Kidney (tissue), 13 donors: ENCODE measurements at regions not wholly inside any gene's neighbourhood (a gene's known extent, or its start where the extent isn't known, plus 50 kb on each side); places are given as distances from the start of the nearest gene placed in this dataset.

Experiments used
- DNase-seq, 5 donors: peaks; one replicate each; pipeline ENCODE4 v3.0.0-alpha.2; 2013 to 2020
- FAIRE-seq: peaks from 2 replicates; lab custom pipeline; 2012; peaks lifted over from hg19 to GRCh38; lab: Jason Lieb, UNC
- H3K27ac ChIP-seq, 2 donors: one replicate each; pipeline ENCODE4 v1.7.0; 2013; ENCODE audit warnings: low read depth in 2 of 2, low read length in 2 of 2, inconsistent platforms in 1 of 2
- H3K27me3 ChIP-seq: one replicate; pipeline ENCODE4 v1.7.1; 2013; ENCODE audit warnings: low read length, inconsistent platforms; ENCODE audit not compliant: control insufficient read depth, insufficient read depth
- H3K36me3 ChIP-seq, 3 donors: one replicate each; pipeline versions ENCODE4 v1.7.0 to v1.7.1; 2013; ENCODE audit warnings: low read length in 3 of 3, control low read depth in 1 of 3, inconsistent platforms in 1 of 3; ENCODE audit not compliant: insufficient read depth in 3 of 3, control insufficient read depth in 2 of 3
- H3K4me1 ChIP-seq, 3 donors: one replicate each; pipeline versions ENCODE4 v1.7.0 to v1.7.1; 2013; ENCODE audit warnings: low read length in 3 of 3, inconsistent platforms in 1 of 3, low read depth in 1 of 3; ENCODE audit not compliant: control insufficient read depth in 2 of 3, insufficient read depth in 2 of 3
- H3K4me3 ChIP-seq, 3 donors: one replicate each; pipeline versions ENCODE4 v1.7.0 to v1.8.1; 2013; ENCODE audit warnings: low read length in 3 of 3, control low read depth in 1 of 3, inconsistent platforms in 1 of 3
- H3K9ac ChIP-seq, 3 donors: one replicate each; pipeline versions ENCODE4 v1.7.0 to v1.7.1; 2013; ENCODE audit warnings: low read length in 3 of 3, control low read depth in 1 of 3, inconsistent platforms in 1 of 3
- H3K9me3 ChIP-seq, 3 donors: one replicate each; pipeline versions ENCODE4 v1.7.0 to v1.7.1; 2013; ENCODE audit warnings: low read length in 3 of 3, control low read depth in 1 of 3, inconsistent platforms in 1 of 3; ENCODE audit not compliant: control insufficient read depth in 2 of 3, insufficient read depth in 1 of 3
- intact Hi-C: fragments of 100-400 bp; cut with DNase I; formaldehyde crosslinking; loops from one replicate; pipeline ENCODE4 v1.11.1; 2022
- TF ChIP-seq, protein P1 (sequence below): IDR thresholded peaks from 3 replicates; pipeline ENCODE4 v1.5.1; 2012; ENCODE audit warnings: mild to moderate bottlenecking, moderate library complexity, borderline replicate concordance; ENCODE audit not compliant: insufficient read depth; ENCODE audit errors: extremely low read depth
- donor health status: control.
- donor health status: control.
- donor health status: control.
- donor health status: control.
- donor health status: control.
- donor health status: DM: yes; HTN: yes; CAD: no.
- donor health status: Normal renal cell carcinoma (clear cell type).

DNA sequence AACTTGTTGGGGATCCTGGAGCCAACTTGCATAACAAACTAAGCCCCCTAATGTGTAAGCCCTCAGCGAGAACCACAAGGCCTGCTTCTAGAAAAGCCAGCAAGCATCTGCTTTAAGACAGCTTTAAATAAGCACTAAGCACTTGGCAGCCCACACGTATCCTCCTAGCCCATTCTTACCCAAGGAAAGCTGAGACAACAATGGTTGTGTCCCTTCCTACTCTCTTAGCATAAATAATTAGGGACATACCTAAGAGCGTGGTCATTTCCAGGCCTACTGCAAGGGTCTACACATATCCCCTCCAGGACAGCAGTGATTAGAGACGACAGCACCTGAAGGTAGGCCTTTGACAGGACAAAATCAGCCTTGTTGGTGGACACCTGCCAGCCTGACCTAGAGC, 322.8 kb upstream of the PPARGC1A start:
- Histone ChIP-seq H3K9me3 (no peaks in the 10 kb centered on the region), H3K4me1 (no peaks in the 10 kb centered on the region), H3K36me3 (no peaks in the 10 kb centered on the region), H3K9ac (no peak overlapping the region), H3K4me3 (no peak overlapping the region), H3K27ac (no peak overlapping the region), H3K27me3 (no peaks in the 10 kb centered on the region)
- intact Hi-C loops, result no loop called here
- FAIRE-seq (no peak), DNase-seq (no peak)
- TF ChIP-seq, protein P1, sequence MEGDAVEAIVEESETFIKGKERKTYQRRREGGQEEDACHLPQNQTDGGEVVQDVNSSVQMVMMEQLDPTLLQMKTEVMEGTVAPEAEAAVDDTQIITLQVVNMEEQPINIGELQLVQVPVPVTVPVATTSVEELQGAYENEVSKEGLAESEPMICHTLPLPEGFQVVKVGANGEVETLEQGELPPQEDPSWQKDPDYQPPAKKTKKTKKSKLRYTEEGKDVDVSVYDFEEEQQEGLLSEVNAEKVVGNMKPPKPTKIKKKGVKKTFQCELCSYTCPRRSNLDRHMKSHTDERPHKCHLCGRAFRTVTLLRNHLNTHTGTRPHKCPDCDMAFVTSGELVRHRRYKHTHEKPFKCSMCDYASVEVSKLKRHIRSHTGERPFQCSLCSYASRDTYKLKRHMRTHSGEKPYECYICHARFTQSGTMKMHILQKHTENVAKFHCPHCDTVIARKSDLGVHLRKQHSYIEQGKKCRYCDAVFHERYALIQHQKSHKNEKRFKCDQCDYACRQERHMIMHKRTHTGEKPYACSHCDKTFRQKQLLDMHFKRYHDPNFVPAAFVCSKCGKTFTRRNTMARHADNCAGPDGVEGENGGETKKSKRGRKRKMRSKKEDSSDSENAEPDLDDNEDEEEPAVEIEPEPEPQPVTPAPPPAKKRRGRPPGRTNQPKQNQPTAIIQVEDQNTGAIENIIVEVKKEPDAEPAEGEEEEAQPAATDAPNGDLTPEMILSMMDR, result no peak

DNA sequence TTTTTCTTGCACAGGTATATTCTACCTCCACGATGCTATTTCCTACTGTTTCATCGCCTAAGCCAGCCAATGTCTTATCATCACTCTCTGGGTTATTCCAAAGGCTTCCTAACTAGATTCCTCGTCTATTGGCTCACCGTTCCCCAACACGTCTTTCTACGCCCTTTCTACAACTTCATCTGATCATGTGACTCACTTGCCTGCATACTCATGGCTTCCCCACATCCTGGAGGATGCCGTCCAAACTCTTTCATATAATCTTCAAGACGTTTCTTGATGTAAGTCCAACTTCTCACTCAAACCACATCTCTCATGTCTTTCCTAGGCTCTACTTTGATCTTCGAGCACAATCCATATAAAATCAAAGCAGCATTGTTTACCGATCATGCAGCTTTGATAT, 322.0 kb upstream of the PPARGC1A start:
- Histone ChIP-seq H3K9me3 (no peaks in the 10 kb centered on the region), H3K4me3 (no peak overlapping the region), H3K27ac (no peak overlapping the region), H3K27me3 (no peaks in the 10 kb centered on the region), H3K9ac (no peak overlapping the region), H3K36me3 (no peaks in the 10 kb centered on the region), H3K4me1 (no peaks in the 10 kb centered on the region)
- intact Hi-C loops, result no loop called here
- DNase-seq (no peak), FAIRE-seq (no peak)
- TF ChIP-seq, protein P1, result no peak

DNA sequence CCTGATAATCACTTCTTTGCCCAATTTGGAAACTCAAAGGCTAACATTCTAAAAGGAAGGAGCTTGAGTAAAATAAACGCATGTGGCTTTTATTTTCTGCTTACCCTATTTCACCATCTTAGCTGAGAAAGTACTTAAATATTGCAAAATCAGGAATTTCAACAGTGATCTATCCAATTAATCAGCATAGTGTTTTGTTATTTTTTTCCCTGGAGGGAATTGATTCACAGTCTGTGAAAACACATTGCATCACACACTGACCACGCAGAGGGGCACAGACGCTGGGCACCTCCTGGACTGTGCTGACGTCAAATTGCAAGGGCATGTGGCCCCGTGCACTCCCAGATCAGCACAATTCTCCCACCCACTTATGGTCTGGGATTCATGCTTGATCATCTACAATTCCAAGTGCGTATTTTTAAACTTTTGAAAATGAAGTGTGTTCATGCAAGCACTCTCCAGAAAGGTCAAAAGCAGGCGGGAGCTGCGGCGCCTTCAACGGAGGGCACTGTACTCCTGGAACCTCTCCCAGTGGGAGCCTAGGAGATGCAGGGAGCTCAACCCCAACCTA, 320.6 kb upstream of the PPARGC1A start:
- TF ChIP-seq, protein P1, result no peak
- no peaks in the 10 kb centered on the region for H3K4me1 ChIP-seq
- no peak overlapping the region for H3K9ac ChIP-seq
- FAIRE-seq (no peak), DNase-seq (peak in 1 of 5 donors; percentile 76)
- H3K36me3 ChIP-seq, result no peaks in the 10 kb centered on the region
- no peaks in the 10 kb centered on the region for H3K27me3 ChIP-seq
- no peak overlapping the region for H3K4me3 ChIP-seq
- intact Hi-C loops, result no loop called here
- no peaks in the 10 kb centered on the region for H3K9me3 ChIP-seq
- no peak overlapping the region for H3K27ac ChIP-seq

DNA sequence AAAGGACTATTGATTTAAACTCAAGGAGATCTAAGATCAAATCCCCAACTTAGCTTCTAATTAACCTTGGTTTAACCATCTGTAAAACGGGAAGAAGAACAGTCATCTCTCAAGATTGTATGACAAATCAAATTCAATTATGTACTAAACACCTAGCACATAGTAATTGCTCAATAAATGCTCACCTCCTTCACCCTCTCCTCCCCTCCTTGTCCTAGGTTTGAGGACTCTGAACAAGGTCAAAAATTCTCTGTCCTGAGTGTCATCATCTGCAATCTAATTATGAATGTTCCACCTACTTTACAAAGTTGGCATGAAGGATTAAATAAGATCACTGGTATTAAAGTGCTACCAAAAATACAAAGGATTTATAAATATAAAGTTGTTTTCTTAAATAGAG, 320.1 kb upstream of the PPARGC1A start:
- TF ChIP-seq, protein P1, result no peak
- Histone ChIP-seq H3K9ac (no peak overlapping the region), H3K4me3 (no peak overlapping the region), H3K4me1 (no peaks in the 10 kb centered on the region), H3K36me3 (no peaks in the 10 kb centered on the region), H3K27ac (no peak overlapping the region), H3K9me3 (no peaks in the 10 kb centered on the region), H3K27me3 (no peaks in the 10 kb centered on the region)
- DNase-seq, result no peak
- FAIRE-seq, result no peak
- intact Hi-C loops, result no loop called here
